Osteoblast (primary cell): ENCODE measurements at regions not wholly inside any gene's neighbourhood (a gene's known extent, or its start where the extent isn't known, plus 50 kb on each side); places are given as distances from the start of the nearest gene placed in this dataset.
"Not testable (repeated sequence)": the region's sequence is repeated elsewhere in the genome, so short reads cannot be mapped to it uniquely, and the experiment has no call there.

Experiments used
- DNase-seq: peaks from one replicate; pipeline ENCODE4 v3.0.0; 2011; ENCODE audit warnings: low spot score, mixed read lengths; ENCODE audit not compliant: insufficient read length; ENCODE audit errors: missing footprints
- H2AFZ ChIP-seq: 2 replicates; pipeline ENCODE4 v1.6.0; 2011; ENCODE audit warnings: mild to moderate bottlenecking, low read length
- H3K27ac ChIP-seq: 2 replicates; pipeline ENCODE4 v1.5.1; 2011; ENCODE audit warnings: mild to moderate bottlenecking, low read depth, low read length, moderate library complexity
- H3K27me3 ChIP-seq: 2 replicates; pipeline ENCODE4 v1.6.0; 2012; ENCODE audit warnings: mild to moderate bottlenecking, control low read depth, inconsistent platforms, low read length, moderate library complexity; ENCODE audit not compliant: insufficient read depth
- H3K36me3 ChIP-seq: 2 replicates; pipeline ENCODE4 v1.5.1; 2011; ENCODE audit warnings: mild to moderate bottlenecking, low read length, control low read depth, moderate library complexity; ENCODE audit not compliant: insufficient read depth
- H3K4me1 ChIP-seq: 2 replicates; pipeline ENCODE4 v1.5.1; 2011; ENCODE audit warnings: mild to moderate bottlenecking, low read length, control low read depth, moderate library complexity; ENCODE audit not compliant: insufficient read depth
- H3K4me2 ChIP-seq: 2 replicates; pipeline ENCODE4 v1.6.0; 2011; ENCODE audit warnings: mild to moderate bottlenecking, low read length; ENCODE audit not compliant: insufficient read depth
- H3K4me3 ChIP-seq: fragments of 200-600 bp; sonication (generic); 3 replicates; pipeline ENCODE4 v1.5.1; 2012; ENCODE audit warnings: mild to moderate bottlenecking, low read length, inconsistent platforms; ENCODE audit not compliant: insufficient read depth
- H3K79me2 ChIP-seq: 2 replicates; pipeline ENCODE4 v1.6.0; 2012; ENCODE audit warnings: mild to moderate bottlenecking, low read length, control low read depth, inconsistent platforms; ENCODE audit not compliant: insufficient read depth
- H3K9me3 ChIP-seq: 2 replicates; pipeline ENCODE4 v1.5.1; 2011; ENCODE audit warnings: low read depth, low read length, control low read depth
- H4K20me1 ChIP-seq: 2 replicates; pipeline ENCODE4 v1.6.0; 2012; ENCODE audit warnings: mild to moderate bottlenecking, low read length, control low read depth; ENCODE audit not compliant: insufficient read depth
- CTCF ChIP-seq: IDR thresholded peaks from 2 replicates; pipeline ENCODE4 v1.5.1; 2011; ENCODE audit warnings: mild to moderate bottlenecking, low read depth, low read length, moderate library complexity; ENCODE audit errors: extremely low read depth

DNA sequence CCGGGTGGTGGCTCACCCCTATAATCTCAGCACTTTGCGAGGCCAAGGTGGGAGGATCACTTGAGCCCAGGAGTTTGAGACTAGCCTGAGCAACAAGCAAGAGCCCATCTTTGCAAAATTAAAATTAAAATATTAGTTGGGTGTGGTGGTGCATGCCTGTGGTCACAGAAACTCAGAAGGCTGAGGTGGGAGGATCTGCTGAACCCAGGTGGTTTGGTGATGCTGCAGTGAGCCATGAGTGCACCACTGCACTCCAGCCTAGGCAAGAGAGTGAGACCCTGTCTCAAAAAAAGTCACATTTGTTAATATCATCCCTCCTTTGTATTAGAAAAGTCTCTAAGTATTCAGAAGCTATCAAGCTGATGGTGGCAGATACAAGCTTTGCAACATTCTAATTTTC is 317.5 kb downstream of the ANKRD30A start:
- DNase-seq, result no peak

DNA sequence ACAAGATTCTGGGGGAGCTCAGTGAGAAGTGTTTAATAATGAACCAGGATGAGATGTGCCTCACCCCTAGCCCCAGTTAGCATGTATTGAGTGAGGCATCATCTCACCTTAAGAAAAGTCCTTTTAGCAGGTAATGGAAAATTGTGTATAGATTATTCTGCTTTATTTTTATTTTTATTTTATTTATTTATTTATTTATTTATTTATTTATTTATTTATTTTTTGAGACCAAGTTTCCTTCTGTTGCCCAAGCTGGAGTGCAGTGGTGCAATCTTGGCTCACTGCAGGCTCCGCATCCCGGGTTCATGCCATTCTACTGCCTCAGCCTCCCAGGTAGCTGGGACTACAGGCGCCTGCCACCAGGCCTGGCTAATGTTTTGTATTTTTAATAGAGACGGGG is 315.8 kb downstream of the ANKRD30A start:
- not testable (repeated sequence) for H3K9me3 ChIP-seq, H3K4me1 ChIP-seq, H4K20me1 ChIP-seq, H3K27me3 ChIP-seq, H2AFZ ChIP-seq, H3K4me2 ChIP-seq, H3K4me3 ChIP-seq, H3K27ac ChIP-seq, H3K79me2 ChIP-seq, DNase-seq, H3K36me3 ChIP-seq

More for the DNA sequence above, 317.5 kb downstream of the ANKRD30A start:
- H3K27me3 ChIP-seq, result no peaks in the 10 kb centered on the region
- H4K20me1 ChIP-seq, result no peaks in the 10 kb centered on the region
- no peaks in the 10 kb centered on the region for H3K36me3 ChIP-seq
- H3K27ac ChIP-seq, result no peak overlapping the region
- H3K79me2 ChIP-seq, result no peaks in the 10 kb centered on the region
- no peak overlapping the region for H3K4me2 ChIP-seq
- H3K9me3 ChIP-seq, result no peaks in the 10 kb centered on the region
- no peak for TF ChIP-seq CTCF
- H2AFZ ChIP-seq, result no peak overlapping the region
- no peak overlapping the region for H3K4me3 ChIP-seq
- H3K4me1 ChIP-seq, result no peaks in the 10 kb centered on the region

DNA sequence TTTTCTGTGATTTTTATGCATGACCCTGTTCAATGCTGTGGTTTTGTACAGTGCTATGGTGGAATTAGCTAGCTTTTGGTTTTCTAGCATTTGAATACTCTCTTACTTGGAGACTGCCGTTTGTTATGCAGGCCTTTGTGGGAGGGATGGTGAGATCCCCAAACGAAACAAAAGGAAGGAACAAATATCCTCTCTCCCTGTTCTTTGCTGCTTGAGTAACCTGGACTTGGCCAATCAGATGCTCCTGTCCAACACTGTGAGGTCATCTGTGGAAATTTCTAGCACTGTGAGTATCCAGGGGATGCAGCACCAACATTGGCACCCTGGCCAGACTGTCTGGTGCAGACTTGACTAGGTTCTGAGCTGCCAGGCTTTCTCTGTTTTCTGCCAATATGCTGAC is 314.4 kb downstream of the ANKRD30A start:
- no peak overlapping the region for H3K4me3 ChIP-seq
- no peaks in the 10 kb centered on the region for H3K4me1 ChIP-seq
- H3K27ac ChIP-seq, result no peak overlapping the region
- no peaks in the 10 kb centered on the region for H4K20me1 ChIP-seq
- no peaks in the 10 kb centered on the region for H3K27me3 ChIP-seq
- H3K79me2 ChIP-seq, result no peaks in the 10 kb centered on the region
- H3K36me3 ChIP-seq, result no peaks in the 10 kb centered on the region
- DNase-seq, result no peak
- no peak for TF ChIP-seq CTCF
- H3K9me3 ChIP-seq, result no peaks in the 10 kb centered on the region
- H3K4me2 ChIP-seq, result no peak overlapping the region
- H2AFZ ChIP-seq, result no peak overlapping the region

DNA sequence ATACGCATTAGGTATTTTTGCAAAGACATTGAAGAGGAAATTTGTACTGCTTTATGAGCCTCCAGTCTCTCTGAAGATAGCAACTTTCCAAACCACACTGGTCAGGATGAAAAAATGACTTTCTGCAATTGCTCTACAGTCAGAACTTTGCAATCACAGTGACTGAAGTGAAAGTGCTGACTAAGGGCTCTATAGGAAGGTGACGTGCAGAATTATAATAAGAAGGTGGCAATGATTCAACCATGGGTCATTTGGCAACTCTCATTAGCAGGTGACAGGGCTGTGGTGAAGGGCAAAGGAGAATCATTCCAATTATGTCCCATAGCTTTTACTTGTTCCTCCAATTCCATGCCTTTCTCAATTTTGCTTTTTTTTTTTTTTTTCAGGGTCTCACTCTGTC is 311.0 kb downstream of the ANKRD30A start:
- Histone ChIP-seq H4K20me1 (no peaks in the 10 kb centered on the region), H3K79me2 (no peaks in the 10 kb centered on the region), H3K27me3 (no peaks in the 10 kb centered on the region), H3K4me2 (no peak overlapping the region), H3K36me3 (no peaks in the 10 kb centered on the region), H3K9me3 (no peaks in the 10 kb centered on the region), H3K27ac (no peak overlapping the region), H3K4me1 (no peaks in the 10 kb centered on the region), H2AFZ (no peak overlapping the region), H3K4me3 (no peak overlapping the region)
- TF ChIP-seq CTCF, result no peak
- no peak for DNase-seq

DNA sequence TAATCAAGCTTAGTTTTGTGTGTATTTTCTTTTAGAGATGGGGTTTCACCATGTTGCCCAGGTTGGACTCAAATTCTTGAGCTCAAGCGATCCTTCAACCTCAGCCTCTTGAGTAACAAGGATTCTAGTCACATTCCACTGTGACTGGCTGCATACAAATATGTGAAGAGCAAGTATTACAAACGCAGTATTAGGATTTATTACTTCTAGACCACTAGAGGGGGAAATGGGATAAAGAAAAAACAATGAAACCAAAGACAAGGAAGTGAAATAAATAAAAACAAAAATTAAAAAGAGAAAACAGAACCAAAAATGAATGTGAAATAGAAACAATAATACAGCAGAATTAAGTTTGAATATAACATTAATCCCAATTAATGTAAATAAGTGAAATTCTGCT is 308.7 kb downstream of the ANKRD30A start:
- Histone ChIP-seq H3K9me3 (no peaks in the 10 kb centered on the region), H3K79me2 (no peaks in the 10 kb centered on the region), H3K4me2 (no peak overlapping the region), H3K27ac (no peak overlapping the region), H3K27me3 (no peaks in the 10 kb centered on the region), H3K36me3 (no peaks in the 10 kb centered on the region), H2AFZ (no peak overlapping the region), H3K4me1 (no peaks in the 10 kb centered on the region), H3K4me3 (no peak overlapping the region), H4K20me1 (no peaks in the 10 kb centered on the region)
- peak; percentile 19 for TF ChIP-seq CTCF
- no peak for DNase-seq
